ENCODE measurements at regions not wholly inside any gene's neighbourhood (a gene's known extent, or its start where the extent isn't known, plus 50 kb on each side); places are given as distances from the start of the nearest gene placed in this dataset.
"Not testable (repeated sequence)": the region's sequence is repeated elsewhere in the genome, so short reads cannot be mapped to it uniquely, and the experiment has no call there.

- no peak overlapping the region for H3K4me3 ChIP-seq (ENCODE audit: low read length)
- TF ChIP-seq ZNF274 (IDR thresholded peaks at IDR 0.05; ENCODE audit: low read depth, low read length) = no peak
Observed at GRCh38 chr5:1735320-1735970, 64.2 kb downstream of the MRPL36 start.

GRCh38 chr5:1734908-1735289 lies 64.7 kb downstream of the MRPL36 start:
- no peak for TF ChIP-seq ZNF274 (IDR thresholded peaks at IDR 0.05; ENCODE audit: low read depth, low read length)
- H3K4me3 ChIP-seq (ENCODE audit: low read length) = no peak overlapping the region

- no peak for TF ChIP-seq ZNF274 (IDR thresholded peaks at IDR 0.05; ENCODE audit: low read depth, low read length)
- H3K4me3 ChIP-seq (ENCODE audit: low read length) = no peak overlapping the region
Observed at GRCh38 chr5:1734271-1734907, 65.2 kb downstream of the MRPL36 start.

GRCh38 chr5:1733369-1733768 lies 66.3 kb downstream of the MRPL36 start:
- TF ChIP-seq ZNF274 (IDR thresholded peaks at IDR 0.05; ENCODE audit: low read depth, low read length) = no peak
- no peak overlapping the region for H3K4me3 ChIP-seq (ENCODE audit: low read length)

- no peak overlapping the region for H3K4me3 ChIP-seq (ENCODE audit: low read length)
- TF ChIP-seq ZNF274 (IDR thresholded peaks at IDR 0.05; ENCODE audit: low read depth, low read length) = no peak
Observed at GRCh38 chr5:1732945-1733344, 66.7 kb downstream of the MRPL36 start.

- H3K4me3 ChIP-seq (ENCODE audit: low read length) = no peak overlapping the region
- no peak for TF ChIP-seq ZNF274 (IDR thresholded peaks at IDR 0.05; ENCODE audit: low read depth, low read length)
Observed at GRCh38 chr5:1732238-1732941, 67.2 kb downstream of the MRPL36 start.

- H3K4me3 ChIP-seq (ENCODE audit: low read length) = not testable (repeated sequence)
Observed at GRCh38 chr5:1731855-1732237, 67.8 kb downstream of the MRPL36 start.

- no peak for TF ChIP-seq ZNF274 (IDR thresholded peaks at IDR 0.05; ENCODE audit: low read depth, low read length)
- H3K4me3 ChIP-seq (ENCODE audit: low read length) = no peak overlapping the region
Observed at GRCh38 chr5:1731091-1731639, 68.5 kb downstream of the MRPL36 start.

- no peak overlapping the region for H3K4me3 ChIP-seq (ENCODE audit: low read length)
- TF ChIP-seq ZNF274 (IDR thresholded peaks at IDR 0.05; ENCODE audit: low read depth, low read length) = no peak
Observed at GRCh38 chr5:1730487-1730847, 69.2 kb downstream of the MRPL36 start.

- no peak for TF ChIP-seq ZNF274 (IDR thresholded peaks at IDR 0.05; ENCODE audit: low read depth, low read length)
- H3K4me3 ChIP-seq (ENCODE audit: low read length) = no peak overlapping the region
Observed at GRCh38 chr5:1729641-1730486, 69.8 kb downstream of the MRPL36 start.

GRCh38 chr5:1728846-1729245 lies 70.8 kb downstream of the MRPL36 start:
- TF ChIP-seq ZNF274 (IDR thresholded peaks at IDR 0.05; ENCODE audit: low read depth, low read length) = no peak
- no peak overlapping the region for H3K4me3 ChIP-seq (ENCODE audit: low read length)

- H3K4me3 ChIP-seq (ENCODE audit: low read length) = no peak overlapping the region
- TF ChIP-seq ZNF274 (IDR thresholded peaks at IDR 0.05; ENCODE audit: low read depth, low read length) = no peak
Observed at GRCh38 chr5:1727571-1727970, 72.1 kb downstream of the MRPL36 start.

GRCh38 chr5:1726956-1727355 lies 72.7 kb downstream of the MRPL36 start:
- no peak overlapping the region for H3K4me3 ChIP-seq (ENCODE audit: low read length)
- TF ChIP-seq ZNF274 (IDR thresholded peaks at IDR 0.05; ENCODE audit: low read depth, low read length) = no peak

GRCh38 chr5:1726469-1726865 lies 73.2 kb downstream of the MRPL36 start:
- H3K4me3 ChIP-seq (ENCODE audit: low read length) = no peak overlapping the region
- no peak for TF ChIP-seq ZNF274 (IDR thresholded peaks at IDR 0.05; ENCODE audit: low read depth, low read length)

Measured in GM08714 (cell line).